ENCODE measurements at regions not wholly inside any gene's neighbourhood (a gene's known extent, or its start where the extent isn't known, plus 50 kb on each side); places are given as distances from the start of the nearest gene placed in this dataset.

- intact Hi-C loops (cut with micrococcal nuclease): no loop called here
- H3K9me3 Mint-ChIP-seq (ENCODE audit: insufficient read depth): peaks cover 2% of the 10 kb centered on the region
Measured at GRCh38 chr1:25079048-25079447, 149.0 kb upstream of the RUNX3 start.

More at GRCh38 chr1:25079048-25079447, 149.0 kb upstream of the RUNX3 start:
- DNase-seq: no peak
- Mint-ChIP-seq H3K4me3 (no peak overlapping the region), H3K27me3 (no peaks in the 10 kb centered on the region), H3K27ac (no peak overlapping the region), H3K4me1 (no peaks in the 10 kb centered on the region)
- no peak for TF ChIP-seq CTCF (IDR thresholded peaks at IDR 0.05)
- TF ChIP-seq EZH2 (IDR thresholded peaks at IDR 0.05; ENCODE audit: borderline replicate concordance, insufficient read depth, low read depth, low read length, poor library complexity, severe bottlenecking): no peak
- Histone ChIP-seq H3K4me3 (ENCODE audit: control extremely low read depth in 1 of 5, extremely low read depth in 1 of 5, insufficient read depth in 1 of 5, low read depth in 2 of 5, low read length in 4 of 5) (no peak overlapping the region), H3K9ac (ENCODE audit: low read length) (no peak overlapping the region), H4K20me1 (ENCODE audit: control insufficient read depth, insufficient read depth, low read length, poor library complexity, severe bottlenecking) (no peaks in the 10 kb centered on the region), H3K4me1 (ENCODE audit: control insufficient read depth in 2 of 2, insufficient read depth in 2 of 2, low read length in 2 of 2) (no peaks in the 10 kb centered on the region), H3K36me3 (replicated peaks in 1 of 2; ENCODE audit: control extremely low read depth in 1 of 2, control insufficient read depth in 1 of 2, extremely low read depth in 1 of 2, insufficient read depth in 2 of 2, low read length in 1 of 2) (no peaks in the 10 kb centered on the region), H3K27ac (ENCODE audit: low read length in 2 of 2) (no peak overlapping the region), H3K27me3 (replicated peaks in 1 of 4; ENCODE audit: control extremely low read depth in 1 of 4, control insufficient read depth in 3 of 4, insufficient read depth in 4 of 4, low read length in 3 of 4) (no peaks in the 10 kb centered on the region), H3K9me3 (ENCODE audit: control extremely low read depth in 1 of 3, control insufficient read depth in 2 of 3, insufficient read depth in 1 of 3, low read length in 2 of 3) (peaks cover 0 to 11% (median 7%) of the 10 kb centered on the region in 3 donors), H3K4me2 (replicated peaks; ENCODE audit: low read depth, low read length, poor library complexity, severe bottlenecking) (no peak overlapping the region), H2AFZ (ENCODE audit: insufficient read depth, low read depth, low read length, poor library complexity, severe bottlenecking) (no peak overlapping the region), H3K79me2 (ENCODE audit: control insufficient read depth, insufficient read depth, low read length) (no peaks in the 10 kb centered on the region)
- no peak for ATAC-seq (ENCODE audit: low read depth)
- CTCF ChIA-PET: no interaction called here
- POLR2A ChIA-PET: no interaction called here
